Kidney epithelial cell (primary cell): ENCODE measurements at regions not wholly inside any gene's neighbourhood (a gene's known extent, or its start where the extent isn't known, plus 50 kb on each side); places are given as distances from the start of the nearest gene placed in this dataset.

Experiments
- DNase-seq: peaks from one replicate; pipeline ENCODE4 v3.0.0-alpha.2; 2010; ENCODE audit warnings: low read depth
- H3K27me3 ChIP-seq: 2 replicates; pipeline ENCODE4 v1.6.0; 2011; ENCODE audit warnings: low read length; ENCODE audit not compliant: control insufficient read depth, insufficient read depth
- H3K36me3 ChIP-seq: 2 replicates; pipeline ENCODE4 v1.5.1; 2011; ENCODE audit warnings: low read length; ENCODE audit not compliant: control insufficient read depth, insufficient read depth
- H3K4me3 ChIP-seq: 2 replicates; pipeline ENCODE4 v1.5.1; 2011; ENCODE audit warnings: low read depth, mild to moderate bottlenecking, control low read depth, low read length
- TF ChIP-seq, protein P1 (sequence below): IDR thresholded peaks from 2 replicates; pipeline ENCODE4 v1.5.1; 2011; ENCODE audit warnings: mild to moderate bottlenecking, moderate library complexity, low read length, control low read depth, inconsistent platforms; ENCODE audit not compliant: insufficient read depth, poor library complexity, severe bottlenecking

DNA sequence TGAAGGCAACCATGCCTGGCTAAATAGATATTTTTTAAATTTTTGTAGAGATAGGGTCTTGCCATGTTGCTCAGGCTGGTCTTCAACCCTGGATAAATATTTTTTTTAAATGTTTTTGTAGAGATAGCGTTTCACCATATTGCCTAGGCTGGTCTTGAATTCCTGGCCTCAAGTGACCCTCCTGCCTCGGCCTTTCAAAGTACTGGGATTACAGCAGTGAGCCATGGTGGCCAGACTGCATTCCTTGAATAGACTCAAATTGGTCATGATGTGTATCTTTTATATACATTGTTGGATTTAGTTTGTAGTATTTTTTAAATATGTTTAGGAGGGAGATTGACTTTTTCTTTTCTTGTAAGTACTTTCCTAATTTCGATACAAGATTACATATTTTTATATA, 325.7 kb upstream of the C11orf87 start:
- Histone ChIP-seq H3K27me3 (no peaks in the 10 kb centered on the region), H3K36me3 (no peaks in the 10 kb centered on the region), H3K4me3 (no peak overlapping the region)
- TF ChIP-seq, protein P1, sequence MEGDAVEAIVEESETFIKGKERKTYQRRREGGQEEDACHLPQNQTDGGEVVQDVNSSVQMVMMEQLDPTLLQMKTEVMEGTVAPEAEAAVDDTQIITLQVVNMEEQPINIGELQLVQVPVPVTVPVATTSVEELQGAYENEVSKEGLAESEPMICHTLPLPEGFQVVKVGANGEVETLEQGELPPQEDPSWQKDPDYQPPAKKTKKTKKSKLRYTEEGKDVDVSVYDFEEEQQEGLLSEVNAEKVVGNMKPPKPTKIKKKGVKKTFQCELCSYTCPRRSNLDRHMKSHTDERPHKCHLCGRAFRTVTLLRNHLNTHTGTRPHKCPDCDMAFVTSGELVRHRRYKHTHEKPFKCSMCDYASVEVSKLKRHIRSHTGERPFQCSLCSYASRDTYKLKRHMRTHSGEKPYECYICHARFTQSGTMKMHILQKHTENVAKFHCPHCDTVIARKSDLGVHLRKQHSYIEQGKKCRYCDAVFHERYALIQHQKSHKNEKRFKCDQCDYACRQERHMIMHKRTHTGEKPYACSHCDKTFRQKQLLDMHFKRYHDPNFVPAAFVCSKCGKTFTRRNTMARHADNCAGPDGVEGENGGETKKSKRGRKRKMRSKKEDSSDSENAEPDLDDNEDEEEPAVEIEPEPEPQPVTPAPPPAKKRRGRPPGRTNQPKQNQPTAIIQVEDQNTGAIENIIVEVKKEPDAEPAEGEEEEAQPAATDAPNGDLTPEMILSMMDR = no peak
- no peak for DNase-seq

DNA sequence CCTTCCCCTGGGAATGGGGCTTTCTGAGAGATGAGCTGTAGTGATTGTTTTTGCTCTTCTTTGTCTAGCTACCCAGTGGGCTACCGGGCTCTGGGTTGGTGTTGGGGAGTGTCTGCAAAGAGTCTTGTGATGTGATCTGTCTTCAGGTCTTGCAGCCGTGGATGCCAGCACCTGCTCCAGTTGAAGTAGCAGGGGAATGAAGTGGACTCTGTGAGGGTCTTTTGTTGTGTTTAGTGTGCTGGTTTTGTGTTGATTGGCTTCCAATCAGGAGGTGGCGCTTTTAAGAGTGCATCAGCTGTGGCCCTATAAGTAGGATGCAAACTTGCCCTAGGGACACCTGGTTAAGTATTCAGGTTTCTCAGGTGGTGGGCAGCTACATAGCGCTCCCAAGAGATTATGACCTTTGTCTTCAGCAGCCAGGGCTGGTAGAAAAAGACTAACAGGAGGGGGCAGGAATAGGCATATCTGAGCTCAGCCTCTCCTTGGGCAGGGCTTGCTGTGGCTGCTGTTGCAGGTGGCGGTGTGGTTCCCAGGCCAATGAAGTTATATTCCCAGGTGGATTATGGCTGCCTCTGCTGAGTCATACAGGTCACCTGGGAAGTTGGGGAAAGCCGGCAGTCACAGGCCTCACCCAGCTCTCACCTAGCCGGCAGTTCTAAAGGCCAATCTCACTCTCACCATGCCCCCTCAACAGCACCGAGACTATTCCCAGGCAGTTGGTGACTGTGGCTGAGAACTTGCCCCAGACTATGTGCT, 315.7 kb upstream of the C11orf87 start:
- Histone ChIP-seq H3K4me3 (no peak overlapping the region), H3K27me3 (no peaks in the 10 kb centered on the region), H3K36me3 (no peaks in the 10 kb centered on the region)
- TF ChIP-seq, protein P1 = no peak
- no peak for DNase-seq

DNA sequence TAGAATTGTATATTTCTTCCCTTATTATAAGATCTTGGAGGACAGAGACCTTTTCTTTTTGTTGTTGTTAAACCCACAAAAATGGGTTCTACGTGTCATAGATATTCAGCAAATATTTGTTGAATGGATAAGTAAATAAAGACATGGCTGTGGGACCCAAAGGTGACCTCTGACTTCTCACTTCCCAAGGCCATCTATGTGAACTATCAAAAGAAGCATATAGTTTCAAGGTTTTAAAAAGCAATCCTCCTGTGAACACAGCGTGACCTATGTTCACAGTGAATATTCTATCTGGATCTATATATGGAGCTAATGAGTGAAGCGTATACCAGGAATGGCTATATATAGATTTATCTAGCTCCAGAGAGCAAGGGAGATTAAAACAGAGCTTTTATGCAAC, 312.8 kb upstream of the C11orf87 start:
- TF ChIP-seq, protein P1 = no peak

DNA sequence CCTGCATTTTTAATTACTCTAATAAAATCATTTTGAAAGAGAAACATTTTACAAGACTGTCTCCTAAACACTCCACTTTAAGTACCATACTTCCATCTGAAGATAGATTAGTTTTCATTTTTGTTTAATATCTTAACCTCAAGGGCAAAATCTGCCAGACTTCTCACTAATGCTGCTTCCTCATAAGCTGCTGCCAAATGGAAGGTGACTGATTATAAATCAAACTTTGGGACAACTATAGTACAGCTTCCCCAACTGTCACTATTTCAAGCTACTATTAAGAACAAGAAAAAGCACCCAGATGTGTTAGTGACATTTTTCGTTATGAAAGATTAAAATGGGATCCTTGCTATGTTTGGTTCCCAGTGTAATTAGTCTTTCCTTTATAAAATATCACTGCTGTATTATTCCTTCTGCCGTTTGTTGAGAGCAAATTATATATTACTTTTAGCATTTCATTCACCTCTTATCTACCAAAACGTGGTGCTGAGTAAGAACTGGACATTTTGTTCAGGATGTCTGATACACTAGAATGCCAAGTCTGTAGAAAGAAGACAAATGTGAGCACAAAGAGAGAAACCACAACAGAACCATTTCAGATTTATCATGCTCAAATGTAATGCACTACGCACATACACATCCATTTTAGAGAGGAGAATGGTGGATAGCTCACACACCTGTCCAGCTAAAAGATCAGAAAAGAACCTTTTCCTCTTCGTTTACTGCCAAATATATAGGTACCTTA, 312.2 kb upstream of the C11orf87 start:
- Histone ChIP-seq H3K36me3 (no peaks in the 10 kb centered on the region), H3K27me3 (no peaks in the 10 kb centered on the region), H3K4me3 (no peak overlapping the region)
- DNase-seq = no peak
- TF ChIP-seq, protein P1 = no peak

More for the DNA sequence above, 312.8 kb upstream of the C11orf87 start:
- Histone ChIP-seq H3K36me3 (no peaks in the 10 kb centered on the region), H3K4me3 (no peak overlapping the region), H3K27me3 (no peaks in the 10 kb centered on the region)
- DNase-seq = no peak

DNA sequence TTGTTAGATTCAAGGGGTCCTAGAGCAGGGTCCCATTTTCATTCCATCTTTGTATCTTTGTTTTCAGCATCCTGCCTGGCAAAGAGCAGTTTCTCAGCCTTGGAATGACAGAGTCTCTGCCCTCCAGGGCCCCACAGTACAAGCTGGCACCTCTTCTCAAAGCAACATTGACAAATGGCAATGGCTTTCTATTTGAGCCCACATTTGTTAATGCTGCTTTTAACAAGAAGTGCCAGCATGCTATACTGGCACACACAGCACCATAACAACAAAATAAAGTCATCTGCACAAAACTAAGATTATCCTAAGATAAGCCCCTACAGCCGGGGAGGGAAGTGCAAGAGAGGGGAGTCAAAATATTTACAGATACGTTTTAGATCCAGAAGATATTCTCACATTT, 309.7 kb upstream of the C11orf87 start:
- H3K27me3 ChIP-seq = no peaks in the 10 kb centered on the region
- TF ChIP-seq, protein P1 = no peak
- no peaks in the 10 kb centered on the region for H3K36me3 ChIP-seq
- no peak for DNase-seq
- no peak overlapping the region for H3K4me3 ChIP-seq

DNA sequence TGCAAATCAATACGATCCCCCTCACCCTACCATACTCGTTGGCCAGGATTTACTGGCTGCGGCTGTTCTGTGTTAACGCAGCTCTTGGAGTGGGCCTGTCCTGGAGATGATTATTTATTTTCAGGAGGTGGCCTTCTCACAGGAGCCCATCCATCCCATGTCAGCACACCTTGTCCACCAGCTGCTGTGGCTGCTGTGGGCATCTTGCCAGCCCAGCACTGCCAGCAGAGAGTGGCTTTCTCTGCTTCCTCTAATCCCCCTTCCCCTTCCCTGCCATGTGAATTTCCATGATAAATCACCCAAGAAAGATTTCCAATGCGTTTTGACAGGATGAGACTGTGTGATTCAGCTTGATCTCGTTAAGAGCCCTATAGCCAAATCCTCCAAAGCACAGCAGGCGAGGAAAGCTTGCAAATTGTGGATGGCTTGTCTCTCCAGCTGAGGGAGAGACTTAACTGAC, 309.1 kb upstream of the C11orf87 start:
- no peak overlapping the region for H3K4me3 ChIP-seq
- TF ChIP-seq, protein P1 = no peak
- no peak for DNase-seq
- H3K27me3 ChIP-seq = no peaks in the 10 kb centered on the region
- H3K36me3 ChIP-seq = no peaks in the 10 kb centered on the region
